HG03039 (cell line): ENCODE measurements at regions not wholly inside any gene's neighbourhood (a gene's known extent, or its start where the extent isn't known, plus 50 kb on each side); places are given as distances from the start of the nearest gene placed in this dataset.
"Not testable (repeated sequence)": the region's sequence is repeated elsewhere in the genome, so short reads cannot be mapped to it uniquely, and the experiment has no call there.

Experiments used
- ATAC-seq: cut with Tn5 transposase; IDR thresholded peaks from one replicate; pipeline ENCODE4 v1.9.1; 2021; ENCODE audit warnings: mild to moderate bottlenecking, moderate library complexity; ENCODE audit not compliant: unreplicated experiment

GRCh38 chr2:122266636-122267035 is 511.2 kb downstream of the TSN start:
- no peak for ATAC-seq

GRCh38 chr2:122267947-122268346 is 512.5 kb downstream of the TSN start:
- ATAC-seq, result no peak

GRCh38 chr2:122273785-122274419 is 518.5 kb downstream of the TSN start:
- no peak for ATAC-seq

- no peak for ATAC-seq
Measured at GRCh38 chr2:122277956-122278355, 522.5 kb downstream of the TSN start.

- ATAC-seq, result no peak
Measured at GRCh38 chr2:122300758-122301157, 545.3 kb downstream of the TSN start.

GRCh38 chr2:122307763-122308162 is 552.3 kb downstream of the TSN start:
- no peak for ATAC-seq

GRCh38 chr2:122315306-122315705 is 559.9 kb downstream of the TSN start:
- ATAC-seq, result no peak

GRCh38 chr2:122319539-122320132 is 564.2 kb downstream of the TSN start:
- ATAC-seq, result no peak

- no peak for ATAC-seq
Measured at GRCh38 chr2:122322815-122323214, 567.4 kb downstream of the TSN start.

GRCh38 chr2:122323927-122324326 is 568.5 kb downstream of the TSN start:
- no peak for ATAC-seq

- no peak for ATAC-seq
Measured at GRCh38 chr2:122326471-122326870, 571.0 kb downstream of the TSN start.

- ATAC-seq, result no peak
Measured at GRCh38 chr2:122328816-122329215, 573.4 kb downstream of the TSN start.

GRCh38 chr2:122329278-122329677 is 573.8 kb downstream of the TSN start:
- no peak for ATAC-seq

- ATAC-seq, result no peak
Measured at GRCh38 chr2:122333932-122334331, 578.5 kb downstream of the TSN start.

- ATAC-seq, result no peak
Measured at GRCh38 chr2:122338000-122338399, 582.5 kb downstream of the TSN start.

- ATAC-seq, result peak; percentile 92
Measured at GRCh38 chr2:122340246-122340645, 584.8 kb downstream of the TSN start.

- no peak for ATAC-seq
Measured at GRCh38 chr2:122341007-122341406, 585.6 kb downstream of the TSN start.

- ATAC-seq, result not testable (repeated sequence)
Measured at GRCh38 chr2:122352151-122352550, 596.7 kb downstream of the TSN start.

GRCh38 chr2:122357998-122358397 is 602.5 kb downstream of the TSN start:
- ATAC-seq, result no peak

GRCh38 chr2:122358729-122359128 is 603.3 kb downstream of the TSN start:
- ATAC-seq, result no peak

GRCh38 chr2:122363885-122364284 is 608.4 kb downstream of the TSN start:
- no peak for ATAC-seq

- ATAC-seq, result no peak
Measured at GRCh38 chr2:122366427-122366826, 611.0 kb downstream of the TSN start.
